K562 (cell line): ENCODE measurements at regions not wholly inside any gene's neighbourhood (a gene's known extent, or its start where the extent isn't known, plus 50 kb on each side); places are given as distances from the start of the nearest gene placed in this dataset.

Source experiments
- ATAC-seq: fragments of 200-7000 bp; cut with Tn5 transposase; 3 replicates; pipeline ENCODE4 v1.9.1; 2020; ENCODE audit warnings: moderate library complexity
- BruUV-seq: library from RNA; stranded (reverse); fragments of 400-500 nt; replicated peaks from 2 replicates; lab custom pipeline; 2021; lab: Mats Ljungman, UMichigan
- CTCF ChIA-PET: fragments of 300-600 bp; formaldehyde crosslinking; extraction: SDS; loops from one replicate; lab custom pipeline; 2021; ENCODE audit warnings: low intra/inter-chr PET ratio; lab: Yijun Ruan, JAX
- POLR2A ChIA-PET: fragments of 300-600, 350-650 bp; sonication (Branson Sonifier 250); formaldehyde crosslinking; extraction: SDS; loops from one replicate; lab custom pipeline; 2021; ENCODE audit warnings: antibody characterized with exemption, inconsistent platforms; lab: Yijun Ruan, JAX
- DNase-seq, 4 experiments: peaks; one replicate each; pipeline versions ENCODE4 v3.0.0 to v3.0.0-alpha.2; 2011 to 2018; ENCODE audit warnings: low spot score in 3 of 4, mixed read lengths in 3 of 4; ENCODE audit errors: extremely low read depth in 1 of 4
- FAIRE-seq: peaks from 2 replicates; lab custom pipeline; 2011; peaks lifted over from hg19 to GRCh38; lab: Jason Lieb, UNC
- H2AFZ ChIP-seq: 2 replicates; pipeline ENCODE4 v1.6.0; 2011; ENCODE audit warnings: low read depth, low read length, control low read depth, inconsistent platforms
- H3K27ac ChIP-seq: fragments of 200-600 bp; 3 replicates; pipeline ENCODE4 v1.8.0; 2011; ENCODE audit warnings: low read depth, mild to moderate bottlenecking, control low read depth, inconsistent platforms, low read length, moderate library complexity, mixed read lengths; ENCODE audit errors: extremely low read depth
- H3K27me3 ChIP-seq, 2 experiments: fragments of 300-600 bp in 1 of 2; 2 replicates in 1 of 2; 3 replicates in 1 of 2; pipeline versions ENCODE4 v1.6.0 to v1.8.0; 2011; ENCODE audit warnings: inconsistent platforms in 2 of 2, low read length in 2 of 2, mild to moderate bottlenecking in 1 of 2, mixed read lengths in 1 of 2, moderate library complexity in 1 of 2; ENCODE audit not compliant: control insufficient read depth in 2 of 2, insufficient read depth in 2 of 2
- H3K36me3 ChIP-seq: fragments of 300-600 bp; 3 replicates; pipeline ENCODE4 v1.8.0; 2011; ENCODE audit warnings: mild to moderate bottlenecking, low read length, inconsistent platforms; ENCODE audit not compliant: control insufficient read depth, insufficient read depth
- H3K4me1 ChIP-seq, 2 experiments: fragments of 200-600 bp in 1 of 2; replicated peaks in 1 of 2; 2 replicates in 1 of 2; 3 replicates in 1 of 2; pipeline versions ENCODE4 v1.5.1 to v1.8.0; 2011; ENCODE audit warnings: inconsistent platforms in 2 of 2, low read length in 2 of 2, mild to moderate bottlenecking in 1 of 2, mixed read lengths in 1 of 2, moderate library complexity in 1 of 2; ENCODE audit not compliant: control insufficient read depth in 2 of 2, insufficient read depth in 2 of 2
- H3K4me2 ChIP-seq: 2 replicates; pipeline ENCODE4 v1.6.1; 2011; ENCODE audit warnings: low read length, control low read depth, inconsistent platforms, mixed read lengths; ENCODE audit not compliant: insufficient read depth
- H3K4me3 ChIP-seq: fragments of 200-600 bp; sonication (generic), shearing (Covaris generic); 2 replicates; pipeline ENCODE4 v1.5.1; 2016; ENCODE audit warnings: control low read depth, inconsistent platforms
- H3K79me2 ChIP-seq: fragments of 200-600 bp; 3 replicates; pipeline ENCODE4 v1.8.0; 2011; ENCODE audit warnings: low read length, inconsistent platforms; ENCODE audit not compliant: control insufficient read depth, insufficient read depth
- H3K9ac ChIP-seq, 2 experiments: 2 replicates each; pipeline versions ENCODE4 v1.6.0 to v1.6.1; 2011; ENCODE audit warnings: low read depth in 2 of 2, low read length in 2 of 2, control low read depth in 1 of 2, inconsistent platforms in 1 of 2, mild to moderate bottlenecking in 1 of 2, mixed read lengths in 1 of 2; ENCODE audit not compliant: insufficient read depth in 1 of 2
- H3K9me1 ChIP-seq: one replicate; pipeline ENCODE4 v1.6.0; 2011; ENCODE audit warnings: inconsistent platforms, mild to moderate bottlenecking, low read length, moderate library complexity; ENCODE audit not compliant: control insufficient read depth, insufficient read depth
- H3K9me3 ChIP-seq: replicated peaks from 2 replicates; pipeline ENCODE4 v1.5.1; 2011; ENCODE audit warnings: low read depth, low read length, inconsistent platforms; ENCODE audit not compliant: control insufficient read depth, insufficient read depth
- H4K20me1 ChIP-seq: replicated peaks from 2 replicates; pipeline ENCODE4 v1.6.1; 2011; ENCODE audit warnings: low read length, inconsistent platforms, mixed read lengths; ENCODE audit not compliant: control insufficient read depth, insufficient read depth
- HDAC8 ChIP-seq: fragments of 450-650 bp; IDR thresholded peaks from 2 replicates; pipeline ENCODE4 v1.6.1; 2016; ENCODE audit warnings: mild to moderate bottlenecking, missing genetic modification characterization, moderate library complexity, missing compliant biosample characterization
- HDGF ChIP-seq: fragments of 450-650 bp; IDR thresholded peaks from 2 replicates; pipeline ENCODE4 v1.6.1; 2016
- NFATC3 ChIP-seq: fragments of 450-650 bp; IDR thresholded peaks from 2 replicates; pipeline ENCODE4 v1.6.1; 2017; ENCODE audit warnings: mild to moderate bottlenecking
- RBBP5 ChIP-seq: fragments of 200-600 bp; sonication (generic); IDR thresholded peaks from 2 replicates; pipeline ENCODE4 v1.6.1; 2012; ENCODE audit warnings: borderline replicate concordance, mild to moderate bottlenecking, low read length, control low read depth, inconsistent platforms; ENCODE audit not compliant: insufficient read depth, poor library complexity, severe bottlenecking
- WGBS: fragments of 100-300 bp; shearing (Covaris generic); methylation state at CpG from one replicate; pipeline ENCODE4 v1.1.6; 2016; ENCODE audit warnings: low coverage, mixed read lengths; ENCODE audit not compliant: insufficient coverage; ENCODE audit errors: missing lambda C conversion rate; 5-methylcytosine and 5-hydroxymethylcytosine counted together
- in situ Hi-C: fragments of 300-500 bp; cut with MboI; formaldehyde crosslinking; loops from 4 replicates; pipeline ENCODE4 v1.15.0; 2018; ENCODE audit warnings: inconsistent platforms, mixed read lengths
- intact Hi-C: fragments of 100-400 bp; cut with micrococcal nuclease; formaldehyde crosslinking; loops from 2 replicates; pipeline ENCODE4 v1.14.2; 2022
- TF ChIP-seq, protein P1 (sequence below): fragments of 250-450 bp; sonication (Bioruptor Pico); IDR thresholded peaks from 2 replicates; pipeline ENCODE4 v1.4.0; 2020; ENCODE audit warnings: borderline replicate concordance
- TF ChIP-seq, protein P2 (sequence below): fragments of 250-450 bp; sonication (Bioruptor Pico); IDR thresholded peaks from 2 replicates; pipeline ENCODE4 v1.4.0; 2020; ENCODE audit warnings: mild to moderate bottlenecking, moderate library complexity

DNA sequence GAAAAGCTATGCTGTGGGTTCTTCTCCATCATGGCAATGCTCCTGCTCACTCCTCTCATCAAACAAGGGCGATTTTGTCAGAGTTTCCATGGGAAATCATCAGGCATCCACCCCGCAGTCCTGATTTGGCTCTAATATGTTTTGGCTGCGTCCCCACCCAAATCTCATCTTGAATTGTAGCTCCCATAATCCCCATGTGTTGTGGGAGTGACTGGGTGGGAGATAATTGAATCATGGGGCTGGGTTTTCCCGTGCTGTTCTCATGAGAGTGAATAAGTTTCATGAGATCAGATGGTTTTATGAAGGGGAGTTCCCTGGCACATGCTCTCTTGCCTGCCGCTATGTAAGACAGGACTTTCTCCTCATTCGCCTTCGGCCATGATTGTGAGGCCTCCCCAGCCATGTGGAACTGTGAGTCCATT is 163.8 kb downstream of the GADD45G start:
- Histone ChIP-seq H3K36me3 (no peaks in the 10 kb centered on the region), H3K27me3 (peaks cover 0 to 12% of the 10 kb centered on the region in 2 experiments; a peak in 1 of 5 replicates), H2AFZ (no peak overlapping the region), H3K4me2 (no peak overlapping the region), H3K4me3 (no peak overlapping the region), H3K4me1 (no peaks in the 10 kb centered on the region)
- ChIA-PET CTCF (no interaction called here), POLR2A (no interaction called here)
- DNase-seq (no peak), FAIRE-seq (no peak)
- WGBS = 3% methylated on average over 5 of the region's 7 CpGs
- TF ChIP-seq NFATC3 (no peak), HDAC8 (tag) (no peak), RBBP5 (no peak), HDGF (no peak)
- TF ChIP-seq, protein P1, sequence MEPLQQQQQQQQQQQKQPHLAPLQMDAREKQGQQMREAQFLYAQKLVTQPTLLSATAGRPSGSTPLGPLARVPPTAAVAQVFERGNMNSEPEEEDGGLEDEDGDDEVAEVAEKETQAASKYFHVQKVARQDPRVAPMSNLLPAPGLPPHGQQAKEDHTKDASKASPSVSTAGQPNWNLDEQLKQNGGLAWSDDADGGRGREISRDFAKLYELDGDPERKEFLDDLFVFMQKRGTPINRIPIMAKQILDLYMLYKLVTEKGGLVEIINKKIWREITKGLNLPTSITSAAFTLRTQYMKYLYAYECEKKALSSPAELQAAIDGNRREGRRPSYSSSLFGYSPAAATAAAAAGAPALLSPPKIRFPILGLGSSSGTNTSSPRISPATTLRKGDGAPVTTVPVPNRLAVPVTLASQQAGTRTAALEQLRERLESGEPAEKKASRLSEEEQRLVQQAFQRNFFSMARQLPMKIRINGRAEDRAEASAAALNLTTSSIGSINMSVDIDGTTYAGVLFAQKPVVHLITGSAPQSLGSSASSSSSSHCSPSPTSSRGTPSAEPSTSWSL = no peak
- TF ChIP-seq, protein P2, sequence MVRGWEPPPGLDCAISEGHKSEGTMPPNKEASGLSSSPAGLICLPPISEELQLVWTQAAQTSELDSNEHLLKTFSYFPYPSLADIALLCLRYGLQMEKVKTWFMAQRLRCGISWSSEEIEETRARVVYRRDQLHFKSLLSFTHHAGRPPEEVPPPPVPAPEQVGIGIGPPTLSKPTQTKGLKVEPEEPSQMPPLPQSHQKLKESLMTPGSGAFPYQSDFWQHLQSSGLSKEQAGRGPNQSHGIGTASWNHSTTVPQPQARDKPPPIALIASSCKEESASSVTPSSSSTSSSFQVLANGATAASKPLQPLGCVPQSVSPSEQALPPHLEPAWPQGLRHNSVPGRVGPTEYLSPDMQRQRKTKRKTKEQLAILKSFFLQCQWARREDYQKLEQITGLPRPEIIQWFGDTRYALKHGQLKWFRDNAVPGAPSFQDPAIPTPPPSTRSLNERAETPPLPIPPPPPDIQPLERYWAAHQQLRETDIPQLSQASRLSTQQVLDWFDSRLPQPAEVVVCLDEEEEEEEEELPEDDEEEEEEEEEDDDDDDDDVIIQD (CRISPR knock-in tag) = no peak
- TF ChIP-seq, all 486 proteins: peak for 0
- Histone ChIP-seq H3K9ac (no peak overlapping the region), H4K20me1 (no peaks in the 10 kb centered on the region), H3K79me2 (no peaks in the 10 kb centered on the region), H3K27ac (no peak overlapping the region), H3K9me1 (no peaks in the 10 kb centered on the region), H3K9me3 (no peaks in the 10 kb centered on the region)
- intact Hi-C loops = no loop called here
- BruUV-seq = no TSS peak
- in situ Hi-C loops = no loop called here
- no peak for ATAC-seq
